SK-N-MC (cell line): ENCODE measurements at regions not wholly inside any gene's neighbourhood (a gene's known extent, or its start where the extent isn't known, plus 50 kb on each side); places are given as distances from the start of the nearest gene placed in this dataset.
"Not testable (repeated sequence)": the region's sequence is repeated elsewhere in the genome, so short reads cannot be mapped to it uniquely, and the experiment has no call there.

ENCODE experiments used
- EZH2 ChIP-seq: fragments of 200-600 bp; sonication (generic); IDR thresholded peaks from one replicate; pipeline ENCODE4 v1.6.1; 2017; ENCODE audit warnings: antibody characterized with exemption
- FOXP2 ChIP-seq: optimal IDR thresholded peaks from 2 replicates; pipeline ENCODE3; 2011; ENCODE audit warnings: mild to moderate bottlenecking, moderate library complexity; ENCODE audit not compliant: insufficient read depth; ENCODE audit errors: extremely low read length, control extremely low read depth
- POLR2AphosphoS5 ChIP-seq: IDR thresholded peaks from 2 replicates; pipeline ENCODE4 v1.6.1; 2012; ENCODE audit warnings: mild to moderate bottlenecking, low read depth, low read length, borderline replicate concordance

GRCh38 chr1:149163063-149163444 is 59.7 kb upstream of the NBPF9 start:
- TF ChIP-seq POLR2AphosphoS5, EZH2, FOXP2: not testable (repeated sequence)
